Neural cell (in vitro differentiated cells): ENCODE measurements at regions not wholly inside any gene's neighbourhood (a gene's known extent, or its start where the extent isn't known, plus 50 kb on each side); places are given as distances from the start of the nearest gene placed in this dataset.

Experiments
- MXI1 ChIP-seq: fragments of 450-650 bp; conservative IDR thresholded peaks from 2 replicates; pipeline ENCODE4 v1.6.1; 2014; ENCODE audit warnings: antibody characterized with exemption, mild to moderate bottlenecking; ENCODE audit not compliant: poor library complexity, severe bottlenecking
- RAD21 ChIP-seq: fragments of 450-650 bp; conservative IDR thresholded peaks from 2 replicates; pipeline ENCODE4 v1.6.1; 2014; ENCODE audit warnings: antibody characterized with exemption, mild to moderate bottlenecking, moderate library complexity
- TAF1 ChIP-seq: IDR thresholded peaks from 2 replicates; pipeline ENCODE4 v1.6.1; 2012; ENCODE audit warnings: low read depth
- TF ChIP-seq, protein P1 (sequence below): fragments of 450-650 bp; IDR thresholded peaks from 2 replicates; pipeline ENCODE4 v1.5.1; 2014; ENCODE audit warnings: antibody characterized with exemption, mild to moderate bottlenecking, moderate library complexity; ENCODE audit not compliant: poor library complexity, severe bottlenecking

DNA sequence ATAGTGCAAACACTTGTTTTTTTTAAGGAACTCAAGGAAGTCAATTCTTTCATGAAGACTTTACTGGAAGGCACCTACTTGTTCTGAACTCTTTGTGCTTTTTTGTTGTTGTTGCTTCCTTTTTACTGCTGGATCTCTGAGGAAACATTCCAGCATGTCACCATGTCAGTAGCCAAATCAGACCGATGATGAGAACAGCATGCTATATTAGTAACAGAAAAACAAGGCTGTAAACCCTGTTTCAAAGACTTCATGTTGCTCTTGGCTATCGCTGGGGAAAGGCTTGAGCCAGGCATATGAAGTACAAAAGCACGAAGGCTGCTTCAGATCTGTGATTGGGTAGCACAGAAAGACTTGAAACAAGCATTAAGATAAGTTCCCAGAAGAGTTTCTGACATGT, 125.6 kb upstream of the SLC5A12 start:
- TF ChIP-seq, protein P1, sequence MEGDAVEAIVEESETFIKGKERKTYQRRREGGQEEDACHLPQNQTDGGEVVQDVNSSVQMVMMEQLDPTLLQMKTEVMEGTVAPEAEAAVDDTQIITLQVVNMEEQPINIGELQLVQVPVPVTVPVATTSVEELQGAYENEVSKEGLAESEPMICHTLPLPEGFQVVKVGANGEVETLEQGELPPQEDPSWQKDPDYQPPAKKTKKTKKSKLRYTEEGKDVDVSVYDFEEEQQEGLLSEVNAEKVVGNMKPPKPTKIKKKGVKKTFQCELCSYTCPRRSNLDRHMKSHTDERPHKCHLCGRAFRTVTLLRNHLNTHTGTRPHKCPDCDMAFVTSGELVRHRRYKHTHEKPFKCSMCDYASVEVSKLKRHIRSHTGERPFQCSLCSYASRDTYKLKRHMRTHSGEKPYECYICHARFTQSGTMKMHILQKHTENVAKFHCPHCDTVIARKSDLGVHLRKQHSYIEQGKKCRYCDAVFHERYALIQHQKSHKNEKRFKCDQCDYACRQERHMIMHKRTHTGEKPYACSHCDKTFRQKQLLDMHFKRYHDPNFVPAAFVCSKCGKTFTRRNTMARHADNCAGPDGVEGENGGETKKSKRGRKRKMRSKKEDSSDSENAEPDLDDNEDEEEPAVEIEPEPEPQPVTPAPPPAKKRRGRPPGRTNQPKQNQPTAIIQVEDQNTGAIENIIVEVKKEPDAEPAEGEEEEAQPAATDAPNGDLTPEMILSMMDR, result no peak
- no peak for TF ChIP-seq RAD21
- TF ChIP-seq MXI1, result no peak
- TF ChIP-seq TAF1, result no peak
